Activated CD8-positive, alpha-beta T cell treated with anti-CD3 and anti-CD28 coated beads for 36 hours (primary cell): ENCODE measurements at regions not wholly inside any gene's neighbourhood (a gene's known extent, or its start where the extent isn't known, plus 50 kb on each side); places are given as distances from the start of the nearest gene placed in this dataset.

ENCODE experiments used
- ATAC-seq: fragments of 200-7000 bp; cut with Tn5 transposase; one replicate; pipeline ENCODE4 v1.10.0; 2021; ENCODE audit warnings: mild to moderate bottlenecking, moderate library complexity
- CTCF ChIA-PET: fragments of 350-600 bp; sonication (Branson Sonifier 250); formaldehyde crosslinking; loops from one replicate; lab custom pipeline; 2021; ENCODE audit warnings: antibody characterized with exemption; lab: Charles Lee
- POLR2A ChIA-PET: fragments of 350-600 bp; sonication (Branson Sonifier 250); formaldehyde crosslinking; loops from one replicate; lab custom pipeline; 2021; ENCODE audit warnings: antibody characterized with exemption; lab: Charles Lee
- DNase-seq: peaks from one replicate; pipeline ENCODE4 v3.0.0-alpha.2; 2020
- H3K27ac Mint-ChIP-seq: one replicate; pipeline ENCODE4 v1.8.0; 2021; ENCODE audit warnings: mild to moderate bottlenecking, mixed read lengths
- H3K27me3 Mint-ChIP-seq: one replicate; pipeline ENCODE4 v1.8.0; 2021; ENCODE audit warnings: mixed read lengths
- H3K36me3 Mint-ChIP-seq: one replicate; pipeline ENCODE4 v1.8.0; 2021; ENCODE audit warnings: low read depth, mixed read lengths
- H3K4me1 Mint-ChIP-seq: one replicate; pipeline ENCODE4 v1.8.0; 2021; ENCODE audit warnings: low read depth, mixed read lengths
- H3K4me3 Mint-ChIP-seq: one replicate; pipeline ENCODE4 v1.8.0; 2021; ENCODE audit warnings: mild to moderate bottlenecking, moderate library complexity, mixed read lengths
- H3K9me3 Mint-ChIP-seq: one replicate; pipeline ENCODE4 v1.8.0; 2021; ENCODE audit warnings: mixed read lengths
- CTCF ChIP-seq: fragments of 200-600 bp; IDR thresholded peaks from one replicate; pipeline ENCODE4 v1.8.0; 2022; ENCODE audit warnings: antibody characterized with exemption, mild to moderate bottlenecking
- intact Hi-C: fragments of 100-400 bp; cut with micrococcal nuclease; formaldehyde crosslinking; loops from one replicate; pipeline ENCODE4 v1.10.0; 2022

- ATAC-seq (no peak), DNase-seq (no peak)
- H3K27ac Mint-ChIP-seq: no peak overlapping the region
- POLR2A ChIA-PET: interaction anchor here (1.0 kb wide), 1 partner anchor 13 kb away, joined by 4 read pairs; no protein-coding TSS in a partner anchor
- no peak overlapping the region for H3K4me3 Mint-ChIP-seq
- intact Hi-C loops: no loop called here
- no peak for TF ChIP-seq CTCF
- peaks cover 7% of the 10 kb centered on the region for H3K36me3 Mint-ChIP-seq
- peaks cover 19% of the 10 kb centered on the region for H3K27me3 Mint-ChIP-seq
- CTCF ChIA-PET: no interaction called here
- no peaks in the 10 kb centered on the region for H3K4me1 Mint-ChIP-seq
- peaks cover 20% of the 10 kb centered on the region for H3K9me3 Mint-ChIP-seq
Observed at GRCh38 chr5:171573451-171574225, 154.2 kb downstream of the FGF18 start.

- ATAC-seq (no peak), DNase-seq (no peak)
- Mint-ChIP-seq H3K4me1 (no peaks in the 10 kb centered on the region), H3K36me3 (peaks cover 1% of the 10 kb centered on the region), H3K27me3 (peaks cover 16% of the 10 kb centered on the region), H3K9me3 (peaks cover 14% of the 10 kb centered on the region), H3K4me3 (no peak overlapping the region), H3K27ac (no peak overlapping the region)
- ChIA-PET CTCF (no interaction called here), POLR2A (no interaction called here)
- intact Hi-C loops: no loop called here
- TF ChIP-seq CTCF: no peak
Observed at GRCh38 chr5:171574376-171574775, 154.9 kb downstream of the FGF18 start.

- H3K4me1 Mint-ChIP-seq: no peaks in the 10 kb centered on the region
- ATAC-seq (no peak), DNase-seq (no peak)
- POLR2A ChIA-PET: no interaction called here
- CTCF ChIA-PET: no interaction called here
- peaks cover 6% of the 10 kb centered on the region for H3K9me3 Mint-ChIP-seq
- intact Hi-C loops: no loop called here
- no peaks in the 10 kb centered on the region for H3K36me3 Mint-ChIP-seq
- peaks cover 13% of the 10 kb centered on the region for H3K27me3 Mint-ChIP-seq
- no peak for TF ChIP-seq CTCF
- no peak overlapping the region for H3K4me3 Mint-ChIP-seq
- no peak overlapping the region for H3K27ac Mint-ChIP-seq
Observed at GRCh38 chr5:171575386-171575785, 155.9 kb downstream of the FGF18 start.

GRCh38 chr5:171575808-171576207 is 156.4 kb downstream of the FGF18 start:
- CTCF ChIA-PET: interaction anchor here (0.6 kb wide), 1 partner anchor 12 kb away, joined by 3 read pairs; no protein-coding TSS in a partner anchor
- Mint-ChIP-seq H3K27ac (no peak overlapping the region), H3K36me3 (no peaks in the 10 kb centered on the region), H3K27me3 (peaks cover 13% of the 10 kb centered on the region), H3K4me1 (no peaks in the 10 kb centered on the region), H3K9me3 (peaks cover 5% of the 10 kb centered on the region), H3K4me3 (no peak overlapping the region)
- ATAC-seq: no peak
- POLR2A ChIA-PET: no interaction called here
- intact Hi-C loops: no loop called here
- no peak for DNase-seq
- no peak for TF ChIP-seq CTCF

GRCh38 chr5:171577042-171577758 is 157.8 kb downstream of the FGF18 start:
- ATAC-seq (no peak), DNase-seq (no peak)
- Mint-ChIP-seq H3K4me1 (no peaks in the 10 kb centered on the region), H3K27ac (no peak overlapping the region), H3K36me3 (no peaks in the 10 kb centered on the region), H3K9me3 (peaks cover 5% of the 10 kb centered on the region), H3K27me3 (peaks cover 10% of the 10 kb centered on the region), H3K4me3 (no peak overlapping the region)
- CTCF ChIA-PET: no interaction called here
- TF ChIP-seq CTCF: no peak
- intact Hi-C loops: no loop called here
- POLR2A ChIA-PET: no interaction called here
